ENCODE measurements at regions not wholly inside any gene's neighbourhood (a gene's known extent, or its start where the extent isn't known, plus 50 kb on each side); places are given as distances from the start of the nearest gene placed in this dataset.

- TF ChIP-seq EZH2 (IDR thresholded peaks at IDR 0.05; ENCODE audit: insufficient read depth, poor library complexity, severe bottlenecking): no peak
- TF ChIP-seq EZH2phosphoT487 (IDR thresholded peaks at IDR 0.05; ENCODE audit: insufficient read depth, low read depth): no peak
These were observed 117.3 kb upstream of the PCBD1 start for GRCh38 chr10:71005337-71006305.
